ENCODE measurements at regions not wholly inside any gene's neighbourhood (a gene's known extent, or its start where the extent isn't known, plus 50 kb on each side); places are given as distances from the start of the nearest gene placed in this dataset.

DNA sequence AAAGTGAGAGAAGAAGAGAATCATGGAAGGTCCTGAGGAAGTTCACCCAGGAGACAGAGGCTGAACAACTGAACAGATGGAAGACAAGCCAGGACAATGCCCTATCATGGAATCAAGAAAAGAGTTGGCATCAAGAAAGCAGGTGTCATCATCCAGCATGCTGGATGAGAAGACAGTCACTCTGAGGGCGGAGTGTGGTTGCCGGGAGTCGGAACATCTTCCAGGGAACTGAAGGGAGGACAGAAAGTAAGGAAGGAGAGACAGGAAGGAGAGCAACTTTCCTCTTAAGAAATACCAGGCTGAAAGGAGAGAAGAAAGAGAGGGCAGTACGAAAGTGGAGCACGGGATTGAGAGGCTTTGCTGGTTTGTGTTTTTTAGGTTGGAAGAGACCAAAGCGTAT lies 654.5 kb upstream of the CELF2 start:
- no peak for ATAC-seq
- TF ChIP-seq TSHZ2 (CRISPR knock-in tag; IDR thresholded peaks at IDR 0.05) (no peak), CSDC2 (CRISPR knock-in tag; IDR thresholded peaks at IDR 0.05) (no peak), ZNF565 (CRISPR knock-in tag; conservative IDR thresholded peaks at IDR 0.05; ENCODE audit: low read depth) (no peak), PATZ1 (CRISPR knock-in tag; IDR thresholded peaks at IDR 0.05; ENCODE audit: borderline replicate concordance) (no peak), CREB5 (CRISPR knock-in tag; IDR thresholded peaks at IDR 0.05; ENCODE audit: low read depth) (no peak), ZFP30 (CRISPR knock-in tag; IDR thresholded peaks at IDR 0.05) (no peak)

DNA sequence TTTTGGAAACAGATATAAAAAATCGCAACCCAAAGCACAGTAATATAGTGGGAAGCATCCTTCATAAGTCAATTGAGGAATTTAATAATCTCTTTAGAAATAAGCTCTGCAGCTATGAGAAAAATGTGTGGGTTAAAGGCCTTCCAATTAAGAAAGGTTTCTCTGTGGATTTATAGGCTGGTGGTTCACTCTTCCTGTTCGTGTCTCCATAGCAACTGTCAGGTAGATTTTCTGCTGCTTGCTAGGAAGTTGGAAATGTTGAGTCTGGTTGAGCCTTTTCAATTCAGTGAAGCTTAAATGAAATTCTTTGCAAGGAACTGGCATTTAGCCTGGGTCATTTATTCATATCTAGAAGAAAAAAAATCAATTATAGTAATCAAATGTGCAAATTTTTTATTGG lies 652.8 kb upstream of the CELF2 start:
- no peak for TF ChIP-seq TOX (CRISPR knock-in tag; IDR thresholded peaks at IDR 0.05; ENCODE audit: borderline replicate concordance)
- TF ChIP-seq SNAI2 (CRISPR knock-in tag; IDR thresholded peaks at IDR 0.05): no peak
- no peak for TF ChIP-seq GLIS3 (CRISPR knock-in tag; IDR thresholded peaks at IDR 0.05)
- no peak for TF ChIP-seq PATZ1 (CRISPR knock-in tag; IDR thresholded peaks at IDR 0.05; ENCODE audit: borderline replicate concordance)
- TF ChIP-seq ZFP3 (CRISPR knock-in tag; IDR thresholded peaks at IDR 0.05): no peak
- TF ChIP-seq ZC3H10 (CRISPR knock-in tag; IDR thresholded peaks at IDR 0.05): no peak
- no peak for TF ChIP-seq TCF4 (CRISPR knock-in tag; IDR thresholded peaks at IDR 0.05; ENCODE audit: borderline replicate concordance)
- TF ChIP-seq ARNTL (CRISPR knock-in tag; IDR thresholded peaks at IDR 0.05; ENCODE audit: borderline replicate concordance, low read depth): no peak
- no peak for TF ChIP-seq POU6F1 (CRISPR knock-in tag; IDR thresholded peaks at IDR 0.05; ENCODE audit: borderline replicate concordance, low read depth)
- no peak for ATAC-seq

DNA sequence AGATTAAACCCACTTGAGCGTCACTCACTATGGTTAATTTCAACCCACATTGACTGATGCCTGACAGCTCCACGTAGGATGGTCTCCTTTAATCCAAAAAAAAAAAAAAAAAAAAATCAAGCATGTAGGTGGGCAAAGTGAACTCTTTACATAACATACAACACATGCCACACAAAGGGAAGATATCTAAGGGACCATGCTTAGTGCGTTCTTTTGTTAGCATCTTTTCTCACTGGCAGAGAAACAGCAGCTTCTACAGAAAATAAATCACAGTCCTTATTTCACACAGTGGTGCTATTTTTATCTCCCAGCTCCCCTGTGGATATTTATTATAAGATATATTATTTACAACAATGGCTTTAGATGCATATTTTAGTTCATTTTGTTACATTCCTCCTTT lies 652.0 kb upstream of the CELF2 start:
- TF ChIP-seq ZNF565 (CRISPR knock-in tag; conservative IDR thresholded peaks at IDR 0.05; ENCODE audit: low read depth) (no peak), CREB5 (CRISPR knock-in tag; IDR thresholded peaks at IDR 0.05; ENCODE audit: low read depth) (no peak), GLIS3 (CRISPR knock-in tag; IDR thresholded peaks at IDR 0.05) (no peak), TOX (CRISPR knock-in tag; IDR thresholded peaks at IDR 0.05; ENCODE audit: borderline replicate concordance) (no peak), ZFP30 (CRISPR knock-in tag; IDR thresholded peaks at IDR 0.05) (no peak), ZNF70 (CRISPR knock-in tag; IDR thresholded peaks at IDR 0.05) (no peak), RARB (CRISPR knock-in tag; IDR thresholded peaks at IDR 0.05) (no peak), CSRNP3 (CRISPR knock-in tag; IDR thresholded peaks at IDR 0.05) (no peak), OSR1 (CRISPR knock-in tag; IDR thresholded peaks at IDR 0.05) (no peak), BACH2 (CRISPR knock-in tag; IDR thresholded peaks at IDR 0.05; ENCODE audit: borderline replicate concordance) (no peak), TCF4 (CRISPR knock-in tag; IDR thresholded peaks at IDR 0.05; ENCODE audit: borderline replicate concordance) (no peak), POU6F1 (CRISPR knock-in tag; IDR thresholded peaks at IDR 0.05; ENCODE audit: borderline replicate concordance, low read depth) (no peak), ISL1 (CRISPR knock-in tag; IDR thresholded peaks at IDR 0.05) (no peak), SNAI2 (CRISPR knock-in tag; IDR thresholded peaks at IDR 0.05) (no peak), ZFP3 (CRISPR knock-in tag; IDR thresholded peaks at IDR 0.05) (no peak), CSDC2 (CRISPR knock-in tag; IDR thresholded peaks at IDR 0.05) (no peak)
- no peak for ATAC-seq
